Endodermal cell (in vitro differentiated cells): ENCODE measurements at regions not wholly inside any gene's neighbourhood (a gene's known extent, or its start where the extent isn't known, plus 50 kb on each side); places are given as distances from the start of the nearest gene placed in this dataset.

Experiments
- DNase-seq: peaks from one replicate; pipeline ENCODE4 v3.0.0-alpha.2; 2017
- H3K27ac ChIP-seq: 2 replicates; pipeline ENCODE4 v1.5.1; 2013; ENCODE audit warnings: mild to moderate bottlenecking, low read depth, low read length, moderate library complexity
- H3K27me3 ChIP-seq: 2 replicates; pipeline ENCODE4 v1.6.1; 2013; ENCODE audit warnings: mild to moderate bottlenecking, low read length, moderate library complexity; ENCODE audit not compliant: insufficient read depth, control insufficient read depth, poor library complexity, severe bottlenecking
- H3K36me3 ChIP-seq: 2 replicates; pipeline ENCODE4 v1.7.0; 2013; ENCODE audit warnings: mild to moderate bottlenecking, low read length, moderate library complexity; ENCODE audit not compliant: control insufficient read depth, insufficient read depth
- H3K4me1 ChIP-seq: one replicate; pipeline ENCODE4 v1.7.0; 2013; ENCODE audit warnings: low read length; ENCODE audit not compliant: control insufficient read depth, insufficient read depth
- H3K4me3 ChIP-seq: 2 replicates; pipeline ENCODE4 v1.5.1; 2013; ENCODE audit warnings: mild to moderate bottlenecking, low read length, moderate library complexity
- H3K9ac ChIP-seq: 2 replicates; pipeline ENCODE4 v1.6.1; 2013; ENCODE audit warnings: mild to moderate bottlenecking, low read length, moderate library complexity; ENCODE audit not compliant: poor library complexity, severe bottlenecking; ENCODE audit errors: extremely low read depth
- H3K9me3 ChIP-seq: 2 replicates; pipeline ENCODE4 v1.6.1; 2013; ENCODE audit warnings: mild to moderate bottlenecking, low read length, moderate library complexity; ENCODE audit not compliant: control insufficient read depth
- H3K27ac Mint-ChIP-seq: 2 replicates; pipeline ENCODE4 v1.8.0; 2020; ENCODE audit warnings: mixed read lengths
- H3K27me3 Mint-ChIP-seq: 2 replicates; pipeline ENCODE4 v1.8.0; 2021; ENCODE audit warnings: mild to moderate bottlenecking, mixed read lengths; ENCODE audit not compliant: insufficient read depth
- H3K36me3 Mint-ChIP-seq: 2 replicates; pipeline ENCODE4 v1.8.0; 2020; ENCODE audit warnings: low read depth, mixed read lengths
- H3K4me1 Mint-ChIP-seq: 2 replicates; pipeline ENCODE4 v1.8.0; 2020; ENCODE audit warnings: mixed read lengths
- H3K4me3 Mint-ChIP-seq: 2 replicates; pipeline ENCODE4 v1.8.0; 2020; ENCODE audit warnings: mild to moderate bottlenecking, moderate library complexity, mixed read lengths
- H3K9me3 Mint-ChIP-seq: 2 replicates; pipeline ENCODE4 v1.8.0; 2020; ENCODE audit warnings: mild to moderate bottlenecking, mixed read lengths
- WGBS, 2 experiments: methylation state at CpG; one replicate each; pipeline versions ENCODE4 v1.1.5 to v1.1.7; 2013; ENCODE audit warnings: missing lambda C conversion rate in 2 of 2, mixed read lengths in 1 of 2; ENCODE audit not compliant: insufficient coverage in 1 of 2, insufficient read length in 1 of 2; 5-methylcytosine and 5-hydroxymethylcytosine counted together
- TF ChIP-seq, protein P1 (sequence below): fragments of 200-600 bp; sonication (generic); conservative IDR thresholded peaks from 2 replicates; pipeline ENCODE4 v1.5.0; 2021; ENCODE audit warnings: antibody characterized with exemption, mild to moderate bottlenecking

DNA sequence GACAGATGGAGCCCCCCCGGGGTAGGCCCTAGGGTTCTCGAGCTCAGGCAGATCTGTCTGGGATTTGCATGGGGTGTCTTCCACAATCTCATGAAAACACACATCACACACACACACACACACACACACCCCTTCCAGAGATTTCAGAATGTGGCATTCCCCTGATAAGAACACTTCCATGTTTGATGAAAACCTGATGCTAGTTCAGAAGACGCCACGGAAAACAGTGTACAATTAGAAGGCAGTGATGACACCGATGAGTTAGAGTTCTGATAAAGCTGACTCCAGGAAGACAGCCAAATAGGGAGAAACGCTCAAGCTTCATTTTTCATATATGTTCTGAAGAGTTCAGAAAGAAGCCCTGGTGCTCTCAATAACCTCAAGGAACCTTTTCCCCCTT lies 438.7 kb upstream of the JARID2 start:
- H3K27ac Mint-ChIP-seq = no peak overlapping the region
- TF ChIP-seq, protein P1, sequence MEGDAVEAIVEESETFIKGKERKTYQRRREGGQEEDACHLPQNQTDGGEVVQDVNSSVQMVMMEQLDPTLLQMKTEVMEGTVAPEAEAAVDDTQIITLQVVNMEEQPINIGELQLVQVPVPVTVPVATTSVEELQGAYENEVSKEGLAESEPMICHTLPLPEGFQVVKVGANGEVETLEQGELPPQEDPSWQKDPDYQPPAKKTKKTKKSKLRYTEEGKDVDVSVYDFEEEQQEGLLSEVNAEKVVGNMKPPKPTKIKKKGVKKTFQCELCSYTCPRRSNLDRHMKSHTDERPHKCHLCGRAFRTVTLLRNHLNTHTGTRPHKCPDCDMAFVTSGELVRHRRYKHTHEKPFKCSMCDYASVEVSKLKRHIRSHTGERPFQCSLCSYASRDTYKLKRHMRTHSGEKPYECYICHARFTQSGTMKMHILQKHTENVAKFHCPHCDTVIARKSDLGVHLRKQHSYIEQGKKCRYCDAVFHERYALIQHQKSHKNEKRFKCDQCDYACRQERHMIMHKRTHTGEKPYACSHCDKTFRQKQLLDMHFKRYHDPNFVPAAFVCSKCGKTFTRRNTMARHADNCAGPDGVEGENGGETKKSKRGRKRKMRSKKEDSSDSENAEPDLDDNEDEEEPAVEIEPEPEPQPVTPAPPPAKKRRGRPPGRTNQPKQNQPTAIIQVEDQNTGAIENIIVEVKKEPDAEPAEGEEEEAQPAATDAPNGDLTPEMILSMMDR = no peak
- peaks cover 18% of the 10 kb centered on the region for H3K27me3 Mint-ChIP-seq
- H3K4me3 Mint-ChIP-seq = no peak overlapping the region
- Histone ChIP-seq H3K36me3 (no peaks in the 10 kb centered on the region), H3K27ac (no peak overlapping the region), H3K27me3 (no peaks in the 10 kb centered on the region), H3K4me3 (no peak overlapping the region), H3K9me3 (peaks cover 13% of the 10 kb centered on the region), H3K4me1 (no peaks in the 10 kb centered on the region), H3K9ac (no peak overlapping the region)
- H3K36me3 Mint-ChIP-seq = no peaks in the 10 kb centered on the region
- 92 to 97% methylated on average over 3 to 6 of the region's 6 CpGs for WGBS, 2 experiments
- H3K9me3 Mint-ChIP-seq = peaks cover 23% of the 10 kb centered on the region
- DNase-seq = no peak
- peaks cover 2% of the 10 kb centered on the region for H3K4me1 Mint-ChIP-seq

DNA sequence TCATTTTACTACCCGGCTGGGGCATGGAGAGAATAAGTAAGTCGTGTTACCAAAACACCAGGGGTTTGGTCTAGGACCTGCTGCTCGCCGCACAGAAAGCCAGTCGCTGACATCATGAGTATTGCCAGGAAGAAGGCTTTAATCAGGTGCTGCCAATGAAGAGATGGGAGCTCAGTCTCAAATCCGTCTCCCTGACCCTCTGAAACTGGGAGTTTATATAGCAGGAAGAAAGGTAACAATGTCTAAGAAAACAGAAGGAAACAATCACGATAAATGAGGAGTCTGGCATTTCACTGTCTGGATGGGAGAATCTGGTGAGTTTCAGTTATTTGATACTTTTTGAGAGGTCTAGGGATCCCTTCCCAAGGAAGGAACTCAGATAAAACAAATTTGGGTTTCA lies 437.9 kb upstream of the JARID2 start:
- H3K4me3 ChIP-seq = no peak overlapping the region
- WGBS, 2 experiments = 92% methylated on average over 7 of the region's 7 CpGs
- Mint-ChIP-seq H3K4me3 (no peak overlapping the region), H3K36me3 (no peaks in the 10 kb centered on the region), H3K4me1 (peaks cover 2% of the 10 kb centered on the region), H3K27me3 (peaks cover 18% of the 10 kb centered on the region), H3K27ac (no peak overlapping the region), H3K9me3 (peaks cover 23% of the 10 kb centered on the region)
- TF ChIP-seq, protein P1 = no peak
- no peaks in the 10 kb centered on the region for H3K27me3 ChIP-seq
- no peak overlapping the region for H3K27ac ChIP-seq
- H3K9me3 ChIP-seq = peaks cover 13% of the 10 kb centered on the region
- H3K4me1 ChIP-seq = no peaks in the 10 kb centered on the region
- DNase-seq = no peak
- no peaks in the 10 kb centered on the region for H3K36me3 ChIP-seq
- H3K9ac ChIP-seq = no peak overlapping the region

DNA sequence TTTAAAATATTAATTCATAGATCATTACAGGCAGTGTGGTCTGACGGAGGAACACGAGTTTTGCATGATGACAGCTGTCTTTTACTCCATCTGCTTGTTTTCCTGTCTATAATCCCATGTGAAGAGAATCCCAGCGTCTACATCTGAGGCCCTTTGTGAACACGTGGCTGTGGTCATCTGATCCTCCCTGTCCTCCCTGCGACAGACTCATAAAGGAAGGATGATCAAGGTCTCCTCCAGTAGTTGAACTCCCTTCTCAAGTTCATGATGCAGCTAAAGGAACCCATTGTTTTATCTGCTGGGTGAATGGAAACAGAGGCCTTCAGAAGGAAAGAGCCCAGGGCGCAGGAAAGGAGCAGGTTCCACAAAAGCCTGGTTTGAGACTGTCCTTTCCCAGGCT lies 435.8 kb upstream of the JARID2 start:
- DNase-seq = no peak
- H3K4me3 Mint-ChIP-seq = no peak overlapping the region
- H3K4me1 ChIP-seq = no peaks in the 10 kb centered on the region
- peaks cover 23% of the 10 kb centered on the region for H3K9me3 Mint-ChIP-seq
- H3K27ac Mint-ChIP-seq = no peak overlapping the region
- no peaks in the 10 kb centered on the region for H3K27me3 ChIP-seq
- no peak overlapping the region for H3K9ac ChIP-seq
- H3K27ac ChIP-seq = no peak overlapping the region
- H3K36me3 ChIP-seq = no peaks in the 10 kb centered on the region
- WGBS, 2 experiments = 92 to 94% methylated on average over 6 of the region's 6 CpGs
- H3K27me3 Mint-ChIP-seq = peaks cover 12% of the 10 kb centered on the region
- TF ChIP-seq, protein P1 = no peak
- H3K4me1 Mint-ChIP-seq = peaks cover 9% of the 10 kb centered on the region
- no peaks in the 10 kb centered on the region for H3K36me3 Mint-ChIP-seq
- H3K4me3 ChIP-seq = no peak overlapping the region
- peaks cover 13% of the 10 kb centered on the region for H3K9me3 ChIP-seq
